ENCODE measurements at regions not wholly inside any gene's neighbourhood (a gene's known extent, or its start where the extent isn't known, plus 50 kb on each side); places are given as distances from the start of the nearest gene placed in this dataset.

- Histone ChIP-seq H3K9me3 (no peaks in the 10 kb centered on the region), H3K27ac (no peak overlapping the region), H3K4me1 (no peaks in the 10 kb centered on the region), H3K27me3 (no peaks in the 10 kb centered on the region), H3K36me3 (no peaks in the 10 kb centered on the region), H3K4me3 (no peak overlapping the region)
- TF ChIP-seq EP300 (IDR thresholded peaks at IDR 0.05) (no peak), POLR2AphosphoS5 (IDR thresholded peaks at IDR 0.05) (no peak), CTCF (IDR thresholded peaks at IDR 0.05) (no peak), POLR2A (IDR thresholded peaks at IDR 0.05) (no peak)
- 98% methylated on average over 22 of the region's 41 CpGs; no CpG with 5 or more reads in 1 of the 2 donors for WGBS, 2 donors (ENCODE audit: low coverage in 1 of 2)
- no peak for ATAC-seq
Measured at GRCh38 chr2:33727361-33728032, 128.4 kb upstream of the FAM98A start.

GRCh38 chr2:33726415-33726814 lies 127.3 kb upstream of the FAM98A start:
- no peak for ATAC-seq
- H3K27ac ChIP-seq = no peak overlapping the region
- no peaks in the 10 kb centered on the region for H3K36me3 ChIP-seq
- 91 to 100% methylated on average over 2 to 3 of the region's 8 CpGs for WGBS, 2 donors (ENCODE audit: low coverage in 1 of 2)
- H3K4me1 ChIP-seq = no peaks in the 10 kb centered on the region
- H3K27me3 ChIP-seq = no peaks in the 10 kb centered on the region
- TF ChIP-seq EP300 (IDR thresholded peaks at IDR 0.05) (no peak), CTCF (IDR thresholded peaks at IDR 0.05) (no peak), POLR2A (IDR thresholded peaks at IDR 0.05) (no peak), POLR2AphosphoS5 (IDR thresholded peaks at IDR 0.05) (no peak)
- H3K4me3 ChIP-seq = no peak overlapping the region
- no peaks in the 10 kb centered on the region for H3K9me3 ChIP-seq

- no peaks in the 10 kb centered on the region for H3K9me3 ChIP-seq
- H3K4me1 ChIP-seq = no peaks in the 10 kb centered on the region
- no peaks in the 10 kb centered on the region for H3K36me3 ChIP-seq
- no peaks in the 10 kb centered on the region for H3K27me3 ChIP-seq
- no peak overlapping the region for H3K27ac ChIP-seq
- H3K4me3 ChIP-seq = no peak overlapping the region
- WGBS, 2 donors (ENCODE audit: low coverage in 1 of 2) = 45 to 75% methylated on average over 3 of the region's 3 CpGs
- no peak for TF ChIP-seq EP300 (IDR thresholded peaks at IDR 0.05)
- TF ChIP-seq CTCF (IDR thresholded peaks at IDR 0.05) = no peak
- TF ChIP-seq POLR2AphosphoS5 (IDR thresholded peaks at IDR 0.05) = no peak
- no peak for TF ChIP-seq POLR2A (IDR thresholded peaks at IDR 0.05)
- no peak for ATAC-seq
Measured at GRCh38 chr2:33723329-33723728, 124.2 kb upstream of the FAM98A start.

- TF ChIP-seq EP300 (IDR thresholded peaks at IDR 0.05) = no peak
- WGBS, 2 donors (ENCODE audit: low coverage in 1 of 2) = 33 to 50% methylated on average over 1 to 2 of the region's 2 CpGs
- H3K4me3 ChIP-seq = no peak overlapping the region
- H3K36me3 ChIP-seq = no peaks in the 10 kb centered on the region
- H3K27me3 ChIP-seq = no peaks in the 10 kb centered on the region
- no peaks in the 10 kb centered on the region for H3K4me1 ChIP-seq
- no peak for ATAC-seq
- H3K9me3 ChIP-seq = no peaks in the 10 kb centered on the region
- H3K27ac ChIP-seq = no peak overlapping the region
Measured at GRCh38 chr2:33719067-33719466, 120.0 kb upstream of the FAM98A start.

- no peaks in the 10 kb centered on the region for H3K27me3 ChIP-seq
- no peaks in the 10 kb centered on the region for H3K36me3 ChIP-seq
- ATAC-seq = no peak
- H3K4me3 ChIP-seq = no peak overlapping the region
- WGBS, 2 donors (ENCODE audit: low coverage in 1 of 2) = 73% methylated on average over 2 of the region's 3 CpGs; no CpG with 5 or more reads in 1 of the 2 donors
- no peaks in the 10 kb centered on the region for H3K9me3 ChIP-seq
- H3K27ac ChIP-seq = no peak overlapping the region
- H3K4me1 ChIP-seq = peaks cover 0 to 3% (median 0%) of the 10 kb centered on the region in 3 donors
- TF ChIP-seq POLR2A (IDR thresholded peaks at IDR 0.05) (no peak), EP300 (IDR thresholded peaks at IDR 0.05) (no peak), POLR2AphosphoS5 (IDR thresholded peaks at IDR 0.05) (no peak), CTCF (IDR thresholded peaks at IDR 0.05) (no peak)
Measured at GRCh38 chr2:33712674-33713073, 113.6 kb upstream of the FAM98A start.
